ENCODE measurements at regions not wholly inside any gene's neighbourhood (a gene's known extent, or its start where the extent isn't known, plus 50 kb on each side); places are given as distances from the start of the nearest gene placed in this dataset.
"Not testable (repeated sequence)": the region's sequence is repeated elsewhere in the genome, so short reads cannot be mapped to it uniquely, and the experiment has no call there.

DNA sequence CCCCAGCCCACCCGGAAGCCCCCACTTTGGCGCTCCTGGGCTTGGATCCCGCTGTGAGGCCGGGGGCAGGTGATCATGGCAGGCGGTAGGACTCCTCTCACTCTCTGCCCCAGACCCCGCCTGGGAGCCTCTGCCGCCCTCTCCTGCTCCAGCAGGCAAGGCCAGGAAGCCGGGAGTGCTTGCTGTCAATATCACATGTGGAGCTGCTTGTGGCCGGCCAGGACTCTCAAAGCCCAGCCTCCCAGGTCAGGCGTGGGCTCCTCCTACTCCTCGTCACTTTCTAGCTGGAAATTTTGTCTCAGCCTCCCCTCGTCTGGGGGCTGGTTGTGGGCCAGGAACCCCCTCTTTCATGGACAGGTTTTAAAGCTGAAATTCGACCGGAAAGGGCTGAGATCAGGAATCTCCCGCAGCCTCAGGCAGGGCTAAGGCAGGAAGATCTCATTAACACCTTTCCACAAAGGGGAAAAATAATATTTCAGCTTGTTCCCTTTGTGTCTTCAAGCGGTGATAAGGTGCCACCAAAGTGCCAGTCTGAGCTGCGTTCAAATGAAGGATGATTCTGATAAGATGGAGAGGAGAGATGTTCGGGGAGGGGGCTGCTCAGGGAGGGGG lies 273.6 kb upstream of the PODXL start:
- DNase-seq (ENCODE audit: extremely low spot score) = no peak
- CTCF ChIA-PET = no interaction called here
- POLR2A ChIA-PET = no interaction called here
- TF ChIP-seq ARNT (IDR thresholded peaks at IDR 0.05) (no peak), HDGF (IDR thresholded peaks at IDR 0.05; ENCODE audit: borderline replicate concordance) (no peak), CTBP1 (IDR thresholded peaks at IDR 0.05; ENCODE audit: borderline replicate concordance) (no peak), PKNOX1 (IDR thresholded peaks at IDR 0.05) (no peak), FOXA1 (IDR thresholded peaks at IDR 0.05) (no peak), TARDBP (IDR thresholded peaks at IDR 0.05) (no peak), FOXK2 (IDR thresholded peaks at IDR 0.05) (no peak), ELF4 (IDR thresholded peaks at IDR 0.05) (no peak), ZNF384 (IDR thresholded peaks at IDR 0.05) (no peak), SP1 (IDR thresholded peaks at IDR 0.05) (no peak), NFRKB (IDR thresholded peaks at IDR 0.05) (no peak), LEF1 (IDR thresholded peaks at IDR 0.05; ENCODE audit: borderline replicate concordance) (no peak), SUZ12 (IDR thresholded peaks at IDR 0.05) (no peak), FOXM1 (IDR thresholded peaks at IDR 0.05; ENCODE audit: borderline replicate concordance) (no peak), L3MBTL2 (conservative IDR thresholded peaks at IDR 0.05) (no peak), BHLHE40 (IDR thresholded peaks at IDR 0.05; ENCODE audit: borderline replicate concordance) (no peak)

DNA sequence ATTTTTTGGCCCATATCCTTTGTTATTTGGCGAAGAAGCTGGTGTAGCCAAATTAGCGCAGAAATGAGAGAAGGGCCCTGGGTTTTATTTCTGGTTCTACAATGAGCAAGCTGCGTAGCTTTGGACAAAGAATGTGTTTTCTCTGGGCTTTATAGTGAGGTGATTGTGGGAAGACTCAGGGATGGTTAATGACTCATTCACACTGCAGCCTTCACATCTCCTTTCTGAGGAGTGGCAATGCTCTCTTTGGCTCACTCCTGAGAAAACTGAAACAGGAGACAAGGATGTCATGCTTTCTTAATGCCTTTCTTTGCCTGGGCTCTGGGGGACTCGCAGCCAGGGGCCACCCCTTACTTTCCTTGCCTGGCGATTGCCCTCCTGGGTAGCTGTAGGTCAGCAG lies 271.0 kb upstream of the PODXL start:
- TF ChIP-seq LEF1 (IDR thresholded peaks at IDR 0.05; ENCODE audit: borderline replicate concordance) (no peak), ARNT (IDR thresholded peaks at IDR 0.05) (no peak), HDGF (IDR thresholded peaks at IDR 0.05; ENCODE audit: borderline replicate concordance) (no peak), L3MBTL2 (conservative IDR thresholded peaks at IDR 0.05) (no peak), FOXK2 (IDR thresholded peaks at IDR 0.05) (no peak), FOXA1 (IDR thresholded peaks at IDR 0.05) (no peak), FOXM1 (IDR thresholded peaks at IDR 0.05; ENCODE audit: borderline replicate concordance) (no peak), BHLHE40 (IDR thresholded peaks at IDR 0.05; ENCODE audit: borderline replicate concordance) (no peak), ELF4 (IDR thresholded peaks at IDR 0.05) (no peak), NFRKB (IDR thresholded peaks at IDR 0.05) (no peak), SUZ12 (IDR thresholded peaks at IDR 0.05) (no peak), ZNF384 (IDR thresholded peaks at IDR 0.05) (no peak), PKNOX1 (IDR thresholded peaks at IDR 0.05) (no peak), TARDBP (IDR thresholded peaks at IDR 0.05) (no peak)
- CTCF ChIA-PET = no interaction called here
- POLR2A ChIA-PET = no interaction called here
- no peak for DNase-seq (ENCODE audit: extremely low spot score)

- POLR2A ChIA-PET = no interaction called here
- TF ChIP-seq ELF4 (IDR thresholded peaks at IDR 0.05) (no peak), CTBP1 (IDR thresholded peaks at IDR 0.05; ENCODE audit: borderline replicate concordance) (no peak), FOXM1 (IDR thresholded peaks at IDR 0.05; ENCODE audit: borderline replicate concordance) (no peak), L3MBTL2 (conservative IDR thresholded peaks at IDR 0.05) (no peak), BHLHE40 (IDR thresholded peaks at IDR 0.05; ENCODE audit: borderline replicate concordance) (no peak), FOXK2 (IDR thresholded peaks at IDR 0.05) (no peak), SUZ12 (IDR thresholded peaks at IDR 0.05) (no peak), PKNOX1 (IDR thresholded peaks at IDR 0.05) (no peak), ARNT (IDR thresholded peaks at IDR 0.05) (no peak), FOXA1 (IDR thresholded peaks at IDR 0.05) (no peak)
- no peak for DNase-seq (ENCODE audit: extremely low spot score)
- CTCF ChIA-PET = no interaction called here
These were observed 270.5 kb upstream of the PODXL start for GRCh38 chr7:131826960-131827359.

DNA sequence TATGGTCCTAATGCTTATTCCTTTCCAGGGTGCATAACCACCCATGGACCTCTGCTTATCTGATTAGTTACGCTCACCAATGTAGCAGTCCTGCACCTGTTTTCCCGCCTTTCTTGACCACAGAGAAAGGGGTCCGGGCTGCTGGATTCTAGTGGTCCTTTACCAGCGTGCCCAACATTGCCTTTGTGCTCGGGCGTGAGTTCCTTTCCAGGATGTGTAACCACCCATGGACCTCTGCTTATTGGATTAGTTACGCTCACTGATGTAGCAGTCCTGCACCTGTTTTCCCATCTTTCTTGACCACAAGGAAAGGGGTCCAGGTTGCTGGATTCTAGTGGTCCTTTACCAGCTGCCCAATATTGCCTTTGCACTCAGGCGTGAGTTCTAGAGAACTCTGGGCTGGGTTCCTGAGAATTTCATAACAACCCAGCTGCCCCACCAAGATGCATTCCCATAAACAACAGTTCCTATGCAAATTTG lies 267.6 kb upstream of the PODXL start:
- DNase-seq (ENCODE audit: extremely low spot score); POLR2A ChIA-PET; CTCF ChIA-PET: not testable (repeated sequence)

DNA sequence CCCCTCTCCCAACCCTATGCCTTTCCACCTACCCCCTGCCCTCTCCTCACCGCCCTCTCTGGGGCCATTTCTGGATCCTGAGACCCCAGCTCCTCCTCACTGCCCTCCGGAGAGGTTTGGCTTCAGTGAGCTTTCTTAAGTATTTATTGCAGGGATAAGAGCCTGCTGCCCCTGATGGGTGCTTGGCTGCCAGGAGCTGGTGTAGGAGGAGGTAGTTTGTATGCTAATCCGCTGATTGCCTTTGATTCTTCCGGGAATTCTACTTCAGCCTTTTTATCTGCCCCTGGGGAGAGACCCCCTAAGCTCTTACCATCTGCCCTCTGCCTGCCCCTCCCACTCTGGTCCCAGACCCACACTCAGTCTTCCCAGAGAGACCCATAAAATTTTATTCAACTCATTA lies 263.5 kb upstream of the PODXL start:
- TF ChIP-seq FOXM1 (IDR thresholded peaks at IDR 0.05; ENCODE audit: borderline replicate concordance) (no peak), TARDBP (IDR thresholded peaks at IDR 0.05) (no peak), ELF4 (IDR thresholded peaks at IDR 0.05) (no peak), LEF1 (IDR thresholded peaks at IDR 0.05; ENCODE audit: borderline replicate concordance) (no peak), BHLHE40 (IDR thresholded peaks at IDR 0.05; ENCODE audit: borderline replicate concordance) (no peak), SUZ12 (IDR thresholded peaks at IDR 0.05) (no peak), HDGF (IDR thresholded peaks at IDR 0.05; ENCODE audit: borderline replicate concordance) (no peak), NFRKB (IDR thresholded peaks at IDR 0.05) (no peak), PKNOX1 (IDR thresholded peaks at IDR 0.05) (no peak), ARNT (IDR thresholded peaks at IDR 0.05) (no peak)
- ChIA-PET POLR2A (no interaction called here), CTCF (no interaction called here)
- no peak for DNase-seq (ENCODE audit: extremely low spot score)

DNA sequence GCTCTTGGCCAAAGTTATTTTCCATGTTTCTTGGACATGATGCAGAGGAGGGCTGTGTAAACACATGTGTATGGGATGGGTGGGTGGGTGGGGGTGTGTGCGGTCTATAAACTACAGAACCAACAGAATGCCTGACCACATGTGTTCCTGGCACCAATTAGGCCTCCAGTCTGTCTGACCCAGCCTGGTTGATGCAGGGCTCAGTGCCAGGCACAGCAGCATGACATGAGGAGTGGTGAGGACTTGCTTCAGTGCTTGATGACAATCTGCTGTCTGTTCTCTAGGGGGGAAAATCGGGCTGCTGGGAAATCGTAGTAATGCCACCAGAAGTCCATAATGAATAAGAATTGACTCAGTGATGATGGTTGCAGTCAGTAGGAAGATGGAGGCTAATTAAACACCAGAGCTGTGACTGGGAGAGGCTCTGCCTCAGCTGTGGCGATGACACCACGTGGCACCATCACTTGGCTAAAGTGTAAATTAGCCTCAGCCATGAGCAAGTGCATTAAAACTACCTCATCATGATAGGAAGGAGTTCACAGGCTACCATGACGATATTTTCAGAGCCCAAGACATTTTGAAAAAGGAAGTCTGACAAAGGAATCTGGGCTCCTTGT lies 260.1 kb upstream of the PODXL start:
- POLR2A ChIA-PET = no interaction called here
- DNase-seq (ENCODE audit: extremely low spot score) = no peak
- CTCF ChIA-PET = no interaction called here
- TF ChIP-seq BHLHE40 (IDR thresholded peaks at IDR 0.05; ENCODE audit: borderline replicate concordance) (no peak), FOXA1 (IDR thresholded peaks at IDR 0.05) (no peak), LEF1 (IDR thresholded peaks at IDR 0.05; ENCODE audit: borderline replicate concordance) (no peak), FOXK2 (IDR thresholded peaks at IDR 0.05) (no peak), FOXM1 (IDR thresholded peaks at IDR 0.05; ENCODE audit: borderline replicate concordance) (no peak)
